ENCODE measurements at regions not wholly inside any gene's neighbourhood (a gene's known extent, or its start where the extent isn't known, plus 50 kb on each side); places are given as distances from the start of the nearest gene placed in this dataset.

DNA sequence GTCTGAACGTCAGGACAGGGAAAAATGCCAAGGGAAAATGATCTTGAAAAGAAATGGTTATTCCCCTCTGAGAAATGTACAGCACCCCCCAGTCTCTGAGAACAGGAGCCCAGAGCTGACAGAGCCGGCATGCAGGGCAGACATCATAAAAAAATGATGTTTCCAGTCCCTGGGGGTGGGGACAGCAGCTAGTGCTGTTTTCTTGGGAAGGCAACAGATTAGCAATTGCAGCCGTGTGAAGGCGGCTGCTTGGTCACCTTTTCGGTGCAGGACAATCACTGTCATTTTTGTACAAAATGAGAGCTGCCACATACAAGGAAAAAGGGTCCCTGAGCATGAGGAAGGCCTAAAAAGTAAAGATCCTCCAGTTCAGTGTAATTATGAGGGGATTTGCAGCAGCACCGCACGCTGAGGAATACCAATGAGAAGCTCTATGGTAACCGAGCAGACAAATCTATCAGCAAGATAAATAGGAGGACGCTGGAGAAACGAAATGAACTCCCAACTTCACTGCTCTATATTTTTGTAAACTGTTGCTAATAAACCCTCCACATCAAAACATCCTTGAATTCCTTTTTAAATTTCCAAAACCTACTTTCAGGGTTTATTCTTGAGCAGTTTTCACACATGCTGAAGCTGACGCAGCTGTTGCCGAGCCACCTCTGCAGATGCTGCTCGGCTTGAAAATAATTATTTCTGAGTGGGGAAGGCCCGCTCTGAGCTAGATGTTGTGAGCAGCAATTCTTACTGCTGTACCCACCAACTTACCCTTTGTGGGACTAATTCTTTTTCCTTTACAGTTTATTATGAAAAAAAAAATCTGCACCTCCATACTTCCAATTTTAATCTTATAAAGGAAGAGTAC, 98.2 kb upstream of the NEBL start:
- no peak for DNase-seq

DNA sequence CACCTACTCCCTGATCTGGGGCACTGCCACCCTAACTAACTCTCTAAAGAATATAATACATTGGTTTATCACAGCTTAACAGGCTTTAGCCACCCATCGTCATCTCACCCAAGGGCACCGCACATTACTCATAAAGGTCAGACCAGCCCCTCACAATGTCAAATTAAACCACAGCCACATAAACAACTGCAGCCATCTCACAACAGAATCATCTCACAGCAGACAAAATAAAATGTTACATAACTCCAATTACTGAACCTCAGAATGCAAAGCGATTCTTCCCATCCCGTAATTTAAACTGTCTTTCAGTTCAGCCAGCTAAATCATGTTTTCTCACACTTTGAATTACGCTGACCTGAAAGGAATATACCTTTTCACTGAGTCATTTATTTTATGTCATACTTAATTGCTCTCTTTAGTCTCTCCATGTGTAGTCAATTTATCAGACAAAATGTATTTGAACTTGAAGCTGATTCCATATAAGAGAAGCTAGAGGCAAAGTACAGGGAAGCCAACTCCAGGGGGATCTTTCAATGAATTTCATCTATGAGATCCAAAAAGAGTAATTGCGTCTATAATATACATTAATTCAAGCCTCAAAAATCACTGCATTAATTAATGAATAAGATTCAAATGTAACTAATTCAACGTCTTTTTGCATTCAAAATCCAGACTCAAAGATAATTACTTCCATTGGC, 96.9 kb upstream of the NEBL start:
- no peak for DNase-seq

DNA sequence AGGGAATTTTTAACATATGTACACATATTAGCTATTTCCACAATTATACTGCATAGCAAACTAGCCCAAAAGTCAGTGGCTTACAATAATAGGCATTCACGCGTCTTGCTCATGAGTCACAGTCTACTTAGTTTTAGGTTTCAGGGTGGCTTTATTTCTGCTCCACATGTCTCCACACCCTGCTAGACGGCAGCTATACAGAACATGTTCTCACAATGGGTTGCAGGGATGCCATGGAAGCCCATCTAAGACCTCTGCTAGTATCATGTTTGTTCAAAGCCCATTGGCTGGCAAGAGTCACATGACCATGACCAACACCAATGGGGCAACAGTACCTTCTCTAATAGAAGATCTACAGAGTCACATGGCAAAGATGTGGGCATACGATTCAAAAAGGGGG, 96.3 kb upstream of the NEBL start:
- DNase-seq: no peak

DNA sequence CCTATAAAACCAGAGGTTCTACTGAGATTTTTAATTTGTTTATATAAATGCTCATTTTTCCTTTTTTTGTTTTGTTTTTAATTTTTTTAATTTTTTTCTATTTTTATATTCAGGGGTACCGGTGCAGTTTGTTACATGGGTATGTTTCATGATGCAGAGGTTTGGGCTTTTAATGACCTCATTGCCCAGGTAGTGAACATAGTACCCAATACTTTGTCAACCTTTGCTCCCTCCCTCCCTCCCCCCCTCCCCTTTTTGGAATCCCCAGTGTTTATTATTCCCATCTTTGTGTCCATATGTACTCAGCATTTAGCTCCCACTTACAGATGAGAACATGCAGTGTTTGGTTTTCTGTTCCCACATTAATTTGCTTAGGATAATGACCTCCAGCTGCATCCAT, 94.4 kb upstream of the NEBL start:
- no peak for DNase-seq

DNA sequence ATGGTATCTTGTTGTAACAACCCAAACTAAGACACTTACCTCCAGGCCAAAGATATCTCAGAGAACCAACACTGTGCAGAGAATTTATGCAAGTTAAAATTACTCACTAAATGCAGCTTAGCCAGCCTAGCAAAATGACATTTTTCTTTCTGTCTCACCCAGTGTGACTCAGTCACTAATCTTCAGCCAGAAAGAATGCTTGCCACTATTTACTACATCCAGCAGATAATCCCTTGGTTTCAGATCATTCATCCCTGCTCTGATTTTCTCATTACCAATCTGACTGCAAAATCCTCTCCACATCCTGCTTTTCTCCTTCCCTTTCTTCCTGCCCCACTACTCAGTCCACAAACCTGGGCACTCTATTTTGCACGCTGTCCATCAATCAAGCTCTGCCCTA, 93.5 kb upstream of the NEBL start:
- DNase-seq: no peak

DNA sequence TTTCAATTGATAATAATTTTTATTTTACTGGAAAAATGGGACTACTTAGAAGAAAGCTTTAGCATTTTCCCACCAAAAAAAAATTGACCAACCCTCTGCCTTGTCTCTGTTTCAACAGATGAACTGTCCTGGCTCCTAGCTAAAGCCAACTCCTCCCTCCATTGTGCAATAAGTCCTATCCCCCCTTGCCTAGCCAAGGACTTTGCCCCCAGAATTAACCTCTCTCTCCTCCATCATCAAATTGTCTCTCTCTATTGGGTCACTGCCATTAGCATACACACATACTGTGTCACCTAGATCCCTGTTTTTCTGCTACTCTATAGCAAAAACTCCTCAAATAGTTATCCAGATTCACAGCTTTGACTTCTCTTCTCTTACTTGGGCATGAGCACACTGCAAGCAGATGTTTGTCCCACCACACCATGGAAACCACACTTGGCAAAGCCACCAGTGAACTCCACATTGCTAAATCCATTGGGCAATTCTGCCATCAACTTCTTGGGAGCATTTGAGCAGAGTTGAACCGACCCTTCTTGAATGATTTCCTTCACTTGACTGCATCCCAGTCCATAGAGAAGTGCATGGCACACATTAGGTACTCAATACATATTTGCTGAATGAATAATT, 91.4 kb upstream of the NEBL start:
- DNase-seq: no peak

DNA sequence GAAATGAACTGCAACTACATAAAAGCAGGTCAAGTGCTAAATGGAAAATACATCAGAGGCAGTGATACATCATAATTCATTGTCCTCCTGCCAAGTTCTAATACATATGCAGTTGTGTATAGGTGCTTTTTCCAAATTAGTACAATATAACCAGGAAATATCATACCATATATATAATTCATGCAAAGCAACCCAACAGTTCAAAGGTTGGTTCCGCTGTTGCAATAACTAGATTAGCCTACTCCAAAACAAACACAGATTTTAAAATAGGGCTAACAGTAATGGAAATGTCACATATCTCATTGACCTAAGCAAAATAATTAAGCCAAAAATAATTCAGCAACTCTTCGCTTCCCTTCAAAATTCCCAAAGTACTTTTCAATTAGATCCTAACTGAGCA, 88.9 kb upstream of the NEBL start:
- DNase-seq: no peak

DNA sequence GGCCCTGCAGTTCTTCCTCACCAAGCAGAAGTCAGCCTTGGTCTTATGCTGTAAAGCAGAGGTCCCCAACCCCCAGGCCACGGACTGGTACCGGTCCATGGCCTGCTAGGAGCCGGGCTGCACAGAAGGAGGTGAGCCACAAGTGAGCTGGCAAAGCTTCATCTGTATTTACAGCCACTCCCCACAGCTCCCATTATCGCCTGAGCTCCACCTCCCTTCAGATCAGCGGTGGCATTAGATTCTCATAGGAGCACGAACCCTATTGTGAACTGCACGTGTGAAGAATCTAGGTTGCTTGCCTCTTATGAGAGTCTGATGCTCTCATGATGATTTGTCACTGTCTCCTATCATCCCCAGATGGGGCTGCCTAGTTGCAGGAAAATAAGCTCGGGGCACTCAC, 87.6 kb upstream of the NEBL start:
- DNase-seq: no peak

DNA sequence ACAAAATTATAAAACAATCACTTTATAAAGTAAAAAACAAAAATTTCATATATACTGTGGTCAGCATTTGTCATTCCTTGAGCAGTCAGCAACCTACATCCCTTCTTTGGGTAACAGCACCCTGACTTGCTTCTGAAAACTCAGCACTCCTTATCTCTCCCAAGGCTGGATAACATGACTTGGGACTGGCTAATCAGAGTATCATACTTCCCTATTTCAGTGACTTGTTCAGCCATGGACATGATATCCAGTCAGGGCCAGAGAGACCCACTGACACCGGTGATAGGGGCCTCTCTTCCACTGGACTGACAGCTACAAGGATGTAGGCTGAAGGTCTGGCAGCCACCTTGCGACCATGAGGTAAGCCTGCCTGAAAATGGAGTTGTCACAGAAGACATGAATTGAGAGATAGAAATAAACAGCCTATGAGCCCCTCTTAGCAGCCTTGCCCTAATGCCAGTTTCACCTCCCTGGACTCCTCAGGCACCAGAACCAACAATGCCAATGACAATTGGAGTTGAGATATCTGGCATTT, 84.4 kb upstream of the NEBL start:
- no peak for DNase-seq

DNA sequence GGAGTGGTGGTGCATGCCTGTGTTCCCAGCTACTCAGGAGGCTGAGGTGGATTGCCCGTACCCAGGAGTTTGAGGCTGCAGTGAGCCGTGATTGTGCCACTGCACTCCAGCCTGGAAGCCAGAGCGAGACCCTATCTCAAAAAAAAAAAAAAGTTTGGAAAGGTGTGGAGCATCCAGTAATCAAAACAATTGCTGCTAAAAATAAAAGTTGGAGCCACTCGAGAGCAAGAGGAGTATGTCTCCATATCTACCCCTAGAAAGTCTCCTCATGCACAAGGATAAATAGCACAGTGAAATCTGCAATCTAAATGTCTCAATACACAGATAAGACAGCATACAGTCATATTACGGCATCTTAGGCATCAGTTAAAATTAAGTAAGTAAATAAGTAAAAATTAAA, 81.5 kb upstream of the NEBL start:
- no peak for DNase-seq

DNA sequence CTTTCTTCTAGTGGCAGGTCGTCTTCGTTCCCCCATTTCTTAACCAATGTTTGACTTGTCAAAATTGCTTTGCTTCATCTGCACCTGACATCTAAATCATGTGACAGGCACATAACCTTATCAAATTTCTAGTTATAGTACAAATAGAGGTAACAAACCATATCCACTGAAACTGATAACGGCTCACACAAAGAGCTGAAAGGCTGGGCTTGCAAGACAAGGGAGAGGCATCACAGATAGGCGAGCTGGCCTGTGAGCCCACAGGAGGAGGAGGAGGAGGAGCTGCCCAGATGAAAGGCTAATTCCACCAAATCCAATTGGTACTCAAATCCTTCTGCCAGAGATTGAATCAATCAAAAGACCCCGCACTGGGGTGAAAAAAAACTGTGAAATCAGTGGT, 80.2 kb upstream of the NEBL start:
- no peak for DNase-seq

DNA sequence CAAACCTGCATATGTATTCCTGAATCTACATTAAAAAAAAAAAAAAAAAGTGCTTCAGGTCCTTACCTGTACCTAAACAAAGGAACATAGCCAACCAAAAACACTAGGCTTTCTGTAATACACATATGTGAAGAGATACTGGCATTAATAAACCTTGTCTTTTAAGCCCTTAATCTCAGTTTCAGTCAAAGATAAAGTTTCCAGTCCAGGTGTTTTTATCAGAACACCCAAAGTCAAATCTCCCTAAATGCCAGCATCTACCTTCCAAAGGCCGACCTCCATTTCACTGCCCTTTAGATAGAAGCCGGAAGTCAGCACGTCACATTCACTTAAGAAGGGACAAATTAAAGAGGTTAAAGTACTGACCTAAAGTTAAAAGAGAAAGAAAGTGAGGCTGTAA, 79.8 kb upstream of the NEBL start:
- DNase-seq: no peak

DNA sequence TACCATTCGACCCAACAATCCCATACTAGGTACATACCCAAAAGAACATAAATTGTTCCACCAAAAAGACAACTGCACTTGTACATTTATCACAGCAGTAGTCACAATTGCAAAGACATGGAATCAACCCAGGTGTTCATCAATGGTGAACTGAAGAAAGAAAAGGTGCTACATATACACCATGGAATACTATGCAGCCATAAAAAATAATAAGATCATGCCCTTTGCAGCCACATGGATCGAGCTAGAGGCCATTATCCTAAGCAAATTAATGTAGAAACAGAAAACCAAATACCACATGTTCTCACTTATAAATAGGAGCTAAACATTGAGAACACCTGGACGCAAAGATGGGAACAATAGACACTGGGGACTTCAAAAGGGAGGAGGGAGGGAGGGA, 79.3 kb upstream of the NEBL start:
- no peak for DNase-seq

DNA sequence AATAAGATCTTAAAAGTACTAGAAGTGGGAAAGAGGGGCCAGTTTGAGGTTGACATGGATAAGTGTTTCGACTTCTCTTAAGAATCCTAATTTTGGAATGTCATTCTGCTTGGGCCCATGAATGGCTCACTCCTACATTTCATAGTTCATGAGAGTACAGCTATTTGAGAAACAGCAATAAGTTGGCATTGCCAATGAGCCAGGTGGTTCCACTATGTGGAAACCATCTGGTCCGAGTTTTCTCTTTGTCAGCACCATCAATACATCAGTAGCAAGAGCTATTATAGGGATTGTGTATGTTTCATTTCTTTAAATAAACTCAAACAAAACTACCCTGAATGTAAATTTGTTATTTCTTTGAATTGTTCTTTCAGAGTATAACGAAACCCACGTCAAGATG, 78.1 kb upstream of the NEBL start:
- DNase-seq: no peak

DNA sequence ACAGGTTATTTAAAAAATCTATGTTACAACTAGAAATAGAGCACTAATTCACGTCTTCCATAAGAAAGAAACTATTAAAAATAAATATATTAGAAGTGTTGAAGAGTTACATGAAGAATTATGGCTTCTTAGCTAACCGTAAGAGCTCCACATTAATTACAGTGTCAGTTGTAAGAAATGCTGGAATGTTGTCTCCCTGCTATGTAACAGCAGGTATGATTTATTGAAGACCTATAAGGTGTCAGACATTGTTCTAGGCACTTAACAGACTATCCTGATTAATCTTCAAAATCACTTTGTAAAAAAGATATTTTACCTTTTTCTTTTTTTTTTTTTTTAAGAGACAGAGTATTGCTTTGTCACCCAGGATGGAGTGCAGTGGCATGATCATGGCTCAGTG, 75.8 kb upstream of the NEBL start:
- DNase-seq: no peak

DNA sequence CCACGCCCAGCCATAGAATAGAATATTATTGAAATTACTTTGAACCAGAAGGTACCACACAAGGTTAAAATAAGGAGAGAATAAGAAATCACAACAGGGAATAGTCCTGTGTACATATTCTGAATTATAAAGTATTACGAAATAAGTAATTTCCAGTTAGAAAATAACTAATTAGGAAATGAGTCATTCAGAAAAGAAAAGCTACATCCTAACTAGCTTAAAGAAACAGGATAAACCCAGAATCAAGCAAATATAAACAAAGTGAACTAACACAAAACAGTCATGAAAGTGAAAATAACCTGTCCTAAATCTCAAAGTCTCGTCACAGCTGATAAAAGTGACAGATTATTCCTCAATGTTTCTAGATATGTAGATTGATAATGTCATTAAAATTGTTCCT, 74.8 kb upstream of the NEBL start:
- no peak for DNase-seq

DNA sequence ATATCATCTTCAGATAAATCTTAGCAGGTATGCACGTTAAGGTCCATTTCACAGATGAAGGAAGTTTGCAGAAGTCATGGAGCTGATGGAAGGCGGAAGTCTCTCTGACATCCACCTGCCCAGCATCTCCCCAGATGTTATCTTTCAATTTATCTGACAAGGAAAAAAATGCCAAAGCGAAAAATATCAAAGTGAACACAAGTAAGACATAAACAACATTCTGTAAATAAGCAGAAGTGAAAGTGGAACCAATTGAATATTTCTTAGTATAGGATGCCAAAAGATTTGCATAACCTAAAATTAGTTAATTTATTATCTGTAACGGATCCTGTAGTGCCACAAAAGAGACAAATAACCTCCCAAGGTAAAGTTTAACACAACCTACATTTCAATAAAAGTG, 73.6 kb upstream of the NEBL start:
- DNase-seq: no peak

DNA sequence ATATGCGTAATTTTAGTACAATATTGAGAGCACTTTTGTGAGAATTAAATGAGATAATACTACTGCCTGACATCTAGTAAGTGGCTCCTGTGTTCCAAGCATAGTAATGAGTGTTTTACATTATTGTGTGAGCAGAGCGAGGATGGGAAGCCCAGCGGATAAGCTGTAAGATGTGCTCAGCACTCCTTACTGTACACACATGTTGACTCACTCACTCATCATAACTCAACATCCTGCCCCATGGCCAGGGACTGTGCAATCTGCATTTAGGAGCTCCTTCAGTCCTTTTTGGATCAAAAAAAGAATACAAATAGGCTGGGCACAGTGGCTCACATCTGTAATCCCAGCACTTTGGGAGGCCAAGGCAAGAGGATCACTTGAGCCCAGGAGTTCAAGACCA, 72.9 kb upstream of the NEBL start:
- DNase-seq: no peak

DNA sequence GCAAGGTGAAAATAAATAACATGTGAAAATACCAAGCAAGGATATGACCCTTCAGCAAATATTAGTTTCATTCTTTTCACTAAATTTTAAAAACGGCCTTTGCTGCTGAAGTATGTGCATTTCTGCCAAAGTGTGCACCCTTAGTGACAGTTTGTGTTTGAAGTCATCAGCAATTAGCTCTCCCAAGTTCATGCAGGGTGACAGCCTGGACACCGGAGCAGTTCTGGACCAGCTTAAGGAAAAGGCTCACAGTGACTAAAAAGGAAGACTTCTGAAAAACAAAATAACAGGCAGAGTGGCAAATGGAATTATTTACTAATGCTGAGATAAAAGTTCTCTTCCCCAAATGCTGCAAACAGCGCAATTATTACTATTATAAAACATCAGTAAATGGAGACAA, 69.3 kb upstream of the NEBL start:
- no peak for DNase-seq

DNA sequence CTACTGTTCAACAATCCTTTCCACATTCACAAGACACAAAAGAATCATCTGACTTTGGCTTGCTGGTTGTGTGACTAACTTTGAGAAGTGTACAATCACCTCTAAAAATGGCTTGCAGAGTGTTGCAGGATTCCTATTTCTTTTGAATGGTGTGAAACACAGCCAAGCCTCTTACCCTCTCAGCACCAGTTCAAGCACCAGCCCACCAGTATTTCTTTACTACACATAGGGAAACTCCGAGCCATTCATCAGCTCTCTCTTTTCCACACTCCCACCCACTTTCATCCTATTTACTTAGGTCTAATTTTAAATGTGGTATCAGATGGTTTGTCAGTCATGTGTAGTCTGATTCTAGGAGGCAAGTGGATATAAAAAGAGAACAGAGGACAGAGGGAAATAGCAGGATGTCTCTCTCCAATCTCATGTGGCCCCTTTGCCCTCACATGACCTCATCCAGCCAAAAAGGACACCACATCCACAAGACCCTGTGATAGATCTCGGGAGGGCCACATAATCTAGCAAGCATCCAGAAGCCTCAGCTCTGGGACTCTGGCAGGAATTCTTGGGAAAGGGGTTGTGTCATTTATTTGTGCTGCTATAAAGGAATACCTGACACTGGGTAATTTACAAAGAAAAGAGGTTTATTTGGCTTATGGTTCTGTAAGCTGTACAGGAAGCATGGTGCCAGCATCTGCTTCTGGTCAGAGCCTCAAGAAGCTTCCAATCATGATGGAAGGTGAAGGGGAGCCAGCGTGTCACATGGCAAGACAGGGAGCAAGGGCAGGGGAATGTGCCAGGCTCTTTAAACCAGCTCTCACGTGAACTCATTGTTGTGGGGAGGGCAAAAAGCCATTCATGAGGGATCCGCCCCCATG, 66.8 kb upstream of the NEBL start:
- DNase-seq: no peak

DNA sequence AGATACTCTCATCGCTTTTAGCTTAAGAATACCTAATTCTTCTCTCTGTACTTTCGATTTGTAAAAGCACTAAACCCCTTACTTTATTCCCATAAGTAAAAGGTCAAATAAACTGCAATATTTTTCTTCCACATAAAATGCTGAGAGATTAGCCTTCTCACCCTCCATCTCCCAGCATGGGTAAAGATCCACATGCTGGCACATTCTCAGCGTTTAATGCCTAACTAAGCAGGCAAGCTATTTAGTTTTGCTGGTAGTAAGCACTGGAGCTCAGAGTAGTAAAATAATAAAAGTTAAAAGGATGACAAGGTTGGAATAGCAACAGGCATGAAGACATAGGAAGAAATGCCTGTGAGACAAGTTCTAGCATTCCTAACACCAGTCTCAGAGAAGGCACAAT, 65.9 kb upstream of the NEBL start:
- DNase-seq: no peak

DNA sequence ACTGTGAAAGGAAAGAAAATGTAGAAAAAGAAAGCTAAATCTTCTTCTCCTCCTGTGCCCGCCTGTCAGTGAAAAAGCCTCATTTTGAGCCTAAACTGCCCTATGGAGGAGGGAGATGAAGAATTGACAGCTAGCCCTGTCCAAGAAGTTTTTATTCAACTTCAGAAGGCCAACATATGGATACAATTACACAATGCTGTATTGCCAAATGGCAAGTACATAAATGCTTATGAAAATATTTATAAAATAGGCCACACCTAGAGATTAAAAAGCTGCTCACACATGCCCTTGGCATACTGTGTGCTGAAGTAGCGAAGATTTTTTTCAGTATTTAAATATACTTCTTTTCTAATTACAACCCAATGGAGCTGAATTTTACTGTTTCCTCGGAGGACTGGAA, 65.1 kb upstream of the NEBL start:
- no peak for DNase-seq

DNA sequence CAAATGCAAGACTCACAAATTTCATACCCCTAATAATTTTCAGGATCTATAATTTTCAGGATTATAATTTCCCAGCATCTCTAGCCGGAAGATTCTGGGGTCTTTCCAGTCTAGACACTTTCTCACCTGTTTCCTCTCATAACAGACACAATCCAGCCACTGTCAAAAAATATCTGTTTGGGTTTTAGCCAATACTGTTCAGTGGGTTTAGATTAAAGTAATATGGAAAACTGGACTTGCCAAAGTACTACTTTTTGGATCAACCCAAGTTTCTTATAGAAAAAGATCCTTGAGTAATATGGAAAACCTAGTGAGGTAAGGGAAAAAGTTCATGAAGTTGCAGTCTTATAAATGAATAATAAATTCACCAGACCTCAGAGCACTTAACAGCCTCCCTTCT, 62.1 kb upstream of the NEBL start:
- no peak for DNase-seq
